GM19238 (cell line): ENCODE measurements at regions not wholly inside any gene's neighbourhood (a gene's known extent, or its start where the extent isn't known, plus 50 kb on each side); places are given as distances from the start of the nearest gene placed in this dataset.

ENCODE experiments used
- DNase-seq: peaks from one replicate; pipeline ENCODE4 v3.0.0; 2011; ENCODE audit warnings: low spot score; ENCODE audit not compliant: insufficient read length

DNA sequence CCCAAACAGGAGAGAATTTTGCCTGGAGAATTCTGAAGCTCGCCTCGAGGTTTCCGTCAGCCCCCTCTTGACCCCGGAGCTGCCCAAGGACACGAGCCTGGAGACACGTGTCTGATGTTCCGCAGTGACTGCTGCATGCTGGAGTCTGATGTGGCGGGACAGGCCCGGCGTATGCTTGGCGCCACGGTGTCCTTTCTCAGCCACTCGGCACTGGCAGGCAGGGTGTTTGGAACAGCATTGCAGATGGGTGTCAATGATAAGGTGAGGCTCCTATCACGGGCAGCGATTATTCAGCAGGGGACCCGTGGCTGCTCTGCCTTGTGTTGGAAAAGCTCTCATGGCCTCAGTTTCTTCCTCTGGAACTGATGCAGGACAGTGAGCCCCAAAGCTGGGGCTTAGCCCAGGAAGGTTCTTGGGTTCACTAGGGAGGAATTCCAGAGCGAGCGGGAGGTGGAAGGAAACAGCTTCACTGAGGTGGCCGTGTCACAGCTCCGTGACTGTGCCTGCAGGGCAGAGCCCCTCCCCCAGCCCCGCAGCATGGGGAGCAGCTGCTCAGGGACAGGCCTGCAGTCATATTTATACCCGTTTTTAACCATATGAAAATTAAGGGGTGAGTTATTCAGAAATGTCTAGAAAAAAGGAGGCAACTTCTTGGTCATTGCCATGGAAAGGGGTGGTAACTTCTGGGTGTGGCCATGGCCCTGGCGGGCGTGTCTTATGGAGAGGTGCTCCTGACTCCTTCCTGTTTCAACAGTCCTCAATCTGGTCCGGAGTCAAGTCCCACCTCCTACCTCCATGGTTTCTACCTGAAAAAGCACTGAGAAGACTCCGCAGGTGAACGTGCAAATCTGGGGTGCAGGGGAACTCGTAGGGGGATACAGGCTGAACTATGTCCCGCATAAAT lies 123.4 kb downstream of the SIK1 start:
- no peak for DNase-seq

DNA sequence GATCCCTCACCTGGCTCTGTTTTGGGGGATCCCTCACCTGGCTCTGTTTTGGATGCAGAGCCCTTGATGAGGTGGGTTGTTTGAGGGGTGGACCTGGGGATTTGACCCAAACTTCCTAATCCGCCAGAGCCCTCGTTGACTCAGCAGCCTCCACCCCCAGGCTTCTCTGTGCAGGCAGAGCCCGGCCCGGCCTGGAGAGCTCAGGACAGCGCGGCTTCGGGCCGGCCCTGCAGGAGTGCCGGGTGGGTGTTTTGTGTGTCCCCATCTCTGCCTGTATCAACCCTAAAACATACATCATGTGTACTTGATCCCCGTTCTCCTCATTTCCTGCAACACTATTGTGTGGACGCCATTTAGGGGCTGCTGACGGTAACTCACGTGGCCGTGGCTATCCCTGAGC lies 124.2 kb downstream of the SIK1 start:
- DNase-seq = no peak

DNA sequence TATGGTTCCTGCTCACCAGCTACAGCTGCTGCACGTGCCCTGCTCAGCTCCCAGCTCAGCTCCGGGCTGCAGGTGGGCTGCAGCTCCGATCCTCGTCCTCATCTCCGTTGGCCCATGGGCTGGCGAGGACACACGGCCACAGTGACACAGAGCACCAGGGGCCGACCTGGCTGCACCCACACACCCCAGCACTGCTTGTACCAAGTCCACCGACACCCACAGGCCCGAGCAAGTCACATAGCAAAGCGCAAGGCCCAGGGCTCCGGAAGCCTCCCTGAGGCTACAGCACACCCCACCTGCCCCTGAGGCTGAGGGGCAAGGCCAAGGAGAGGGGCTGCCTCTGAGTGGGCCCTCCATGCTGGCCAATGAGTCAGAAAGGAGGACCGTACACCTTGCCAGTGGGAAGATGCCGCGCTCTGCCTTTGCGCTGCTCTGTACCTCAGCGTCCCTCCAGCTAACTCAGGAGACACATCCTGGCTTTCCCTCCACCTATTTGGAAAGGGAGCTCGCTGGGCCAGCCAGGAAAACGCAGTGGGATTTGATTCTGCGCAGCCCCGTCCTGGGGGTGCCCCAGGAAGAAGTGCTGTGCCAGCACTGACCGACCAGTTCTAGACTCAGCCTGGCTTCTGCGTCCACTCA lies 124.8 kb downstream of the SIK1 start:
- no peak for DNase-seq

DNA sequence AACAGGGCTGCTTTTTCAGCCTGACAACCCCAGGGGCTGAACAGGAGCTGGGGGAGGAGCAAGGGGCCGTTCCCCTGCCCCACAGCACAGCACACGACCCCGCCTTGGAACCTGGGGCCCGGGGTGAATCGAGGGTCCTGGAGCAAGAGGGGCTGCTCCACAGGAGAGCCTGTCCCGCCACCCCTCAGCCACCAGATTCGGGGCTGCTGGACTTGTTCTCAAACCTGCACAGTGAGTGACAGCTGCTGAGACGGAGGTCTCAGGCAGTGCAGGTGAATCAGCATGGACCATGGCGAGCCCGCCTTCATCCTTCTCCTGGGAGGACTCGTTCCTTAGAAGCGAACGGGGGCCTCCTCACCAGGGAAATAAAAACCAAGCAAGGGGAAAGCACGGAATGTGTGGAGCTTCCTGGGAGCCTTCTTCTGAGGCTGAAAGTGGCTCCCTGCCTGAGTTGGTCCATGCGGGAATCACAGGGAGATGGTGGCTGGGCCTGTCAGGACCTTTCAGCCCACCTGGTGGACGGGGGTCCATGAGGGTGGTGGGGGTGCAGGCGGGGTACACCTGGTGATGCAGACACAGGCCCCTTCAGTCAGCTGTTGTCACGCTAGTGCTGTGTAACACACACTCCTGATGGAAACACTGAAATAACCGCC lies 125.4 kb downstream of the SIK1 start:
- no peak for DNase-seq

DNA sequence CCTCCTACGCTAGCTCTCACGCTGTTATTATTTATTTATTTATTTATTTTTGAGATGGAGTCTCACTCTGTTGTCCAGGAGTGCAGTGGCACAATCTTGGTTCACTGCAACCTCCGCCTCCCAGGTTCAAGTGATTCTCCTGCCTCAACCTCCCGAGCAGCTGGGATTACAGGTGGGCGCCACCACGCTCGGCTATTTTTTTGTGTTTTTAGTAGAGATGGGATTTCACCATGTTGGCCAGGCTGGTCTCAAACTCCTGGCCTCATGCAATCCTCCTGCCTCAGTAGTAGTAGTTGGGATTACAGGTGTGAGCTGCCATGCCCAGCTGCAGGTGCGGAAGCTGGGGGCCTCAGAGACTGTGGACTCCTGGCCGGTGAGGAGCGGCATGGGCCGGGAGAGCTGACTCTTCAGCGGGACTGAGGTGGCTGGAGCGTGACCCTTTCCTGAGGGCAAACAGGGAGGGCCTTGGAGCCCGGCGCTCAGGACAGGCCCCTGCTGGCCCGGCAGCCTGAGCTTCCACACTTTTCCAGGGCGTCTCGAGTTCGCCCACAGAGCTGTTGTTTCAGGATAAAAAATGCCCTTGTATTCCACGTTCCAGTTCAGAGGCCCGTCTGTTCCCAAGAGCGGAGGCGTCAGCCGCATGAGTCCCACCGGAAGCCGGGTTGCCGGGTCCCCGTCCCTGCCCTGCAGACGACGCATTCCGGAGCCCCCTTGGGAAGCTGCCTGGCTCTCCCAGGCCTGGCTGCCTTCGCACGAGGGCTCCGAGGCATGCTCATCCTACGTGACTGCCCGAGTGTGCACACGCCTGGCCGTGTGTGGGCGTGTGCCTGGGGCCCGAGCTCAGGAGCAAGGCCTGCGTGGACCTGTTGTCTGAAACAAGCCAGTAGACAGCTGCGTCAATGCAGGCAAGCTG lies 126.2 kb downstream of the SIK1 start:
- no peak for DNase-seq

DNA sequence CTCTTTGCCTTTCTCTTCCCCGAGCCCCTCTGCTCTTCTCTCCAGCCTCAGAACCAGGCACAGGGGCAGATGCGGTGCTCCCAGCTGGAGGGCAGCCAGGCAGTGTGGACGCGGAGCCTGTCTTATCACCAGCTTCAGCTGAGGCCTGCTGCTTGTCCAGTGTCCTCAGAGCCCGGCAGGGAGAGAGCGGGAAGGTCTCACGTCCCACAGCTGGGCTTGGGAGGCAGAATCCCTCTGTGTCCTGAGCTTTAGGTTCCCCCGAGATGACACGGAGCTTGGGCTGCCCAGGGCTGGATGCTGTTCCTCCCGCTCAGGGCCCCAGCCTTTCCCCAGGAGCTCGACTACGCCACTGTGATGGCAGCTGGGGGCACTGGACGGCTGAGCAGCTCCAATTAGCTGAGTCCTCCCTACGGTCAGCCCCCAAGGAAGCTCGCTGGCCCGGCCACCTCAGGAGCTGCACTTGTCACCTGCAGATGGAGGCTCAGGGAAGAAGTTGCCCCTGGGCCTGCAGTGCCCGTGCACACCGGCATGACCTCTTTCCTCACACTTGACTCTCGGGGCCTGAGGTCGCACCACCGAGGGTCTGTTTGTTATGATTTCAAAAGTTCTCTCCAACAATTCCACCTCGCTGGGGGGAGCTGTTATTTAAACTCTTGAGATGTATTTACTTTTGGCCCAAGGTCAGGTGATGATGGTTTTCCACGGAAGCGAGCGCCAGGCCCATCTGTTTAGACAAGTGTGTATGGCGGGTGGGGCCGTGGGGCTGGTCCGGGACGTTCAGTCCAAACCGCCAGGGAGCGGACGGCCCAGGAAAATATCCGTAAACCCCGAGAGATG lies 127.3 kb downstream of the SIK1 start:
- DNase-seq = no peak

DNA sequence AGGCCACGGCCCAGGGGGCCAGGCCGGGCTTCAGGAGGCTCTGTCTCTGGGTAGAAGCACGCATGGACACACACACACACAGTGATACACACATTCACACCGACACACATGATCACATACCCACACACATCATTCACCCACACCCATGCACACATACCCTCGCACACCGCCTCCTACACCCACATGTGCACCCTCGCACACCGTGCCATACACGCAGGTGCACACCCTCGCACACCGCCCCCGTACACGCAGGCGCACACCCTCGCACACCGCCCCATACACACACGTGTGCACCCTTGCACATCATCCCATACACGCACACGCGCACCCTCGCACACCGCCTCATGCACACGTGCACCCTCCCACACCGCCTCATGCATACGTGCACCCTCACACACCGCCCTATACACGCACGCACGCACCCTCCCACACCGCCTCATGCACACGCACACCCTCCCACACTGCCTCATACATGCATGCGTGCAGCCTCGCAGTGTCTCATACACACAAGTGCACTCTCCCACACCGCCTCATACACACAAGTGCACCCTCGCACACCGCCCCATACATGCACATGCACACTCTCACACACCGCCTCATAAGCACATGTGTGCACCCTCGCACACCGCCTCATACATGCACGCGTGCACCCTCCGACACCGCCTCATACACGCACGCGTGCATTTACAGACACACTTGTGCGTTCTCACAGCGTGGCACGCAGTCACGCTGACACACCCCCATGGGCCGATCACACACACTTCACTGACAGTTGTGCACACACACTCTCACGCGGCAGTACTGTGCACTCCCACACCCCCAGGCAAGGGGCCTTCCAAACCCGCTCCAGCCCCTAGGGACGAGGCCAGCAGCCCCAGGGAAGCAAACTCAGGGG lies 128.1 kb downstream of the SIK1 start:
- DNase-seq = no peak

DNA sequence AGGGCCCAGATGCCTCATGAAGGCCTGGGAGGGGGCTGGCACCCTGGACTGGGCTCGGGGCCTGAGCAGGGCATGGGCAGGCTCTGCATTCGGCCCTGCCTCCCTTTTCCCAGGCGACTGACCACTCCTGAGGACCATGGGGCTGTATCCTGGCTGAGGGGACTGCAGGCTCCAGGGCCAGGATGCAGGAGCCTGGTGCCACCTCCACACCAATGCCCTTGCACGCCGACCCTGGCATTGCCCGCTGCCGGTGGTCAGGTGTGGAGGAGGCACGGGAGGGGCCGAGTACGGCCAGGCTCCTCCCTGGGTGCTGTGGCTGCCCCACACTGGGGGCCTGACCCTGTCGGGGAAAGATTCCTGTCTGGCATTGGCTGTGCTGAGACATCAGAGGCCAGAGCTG lies 128.9 kb downstream of the SIK1 start:
- no peak for DNase-seq

DNA sequence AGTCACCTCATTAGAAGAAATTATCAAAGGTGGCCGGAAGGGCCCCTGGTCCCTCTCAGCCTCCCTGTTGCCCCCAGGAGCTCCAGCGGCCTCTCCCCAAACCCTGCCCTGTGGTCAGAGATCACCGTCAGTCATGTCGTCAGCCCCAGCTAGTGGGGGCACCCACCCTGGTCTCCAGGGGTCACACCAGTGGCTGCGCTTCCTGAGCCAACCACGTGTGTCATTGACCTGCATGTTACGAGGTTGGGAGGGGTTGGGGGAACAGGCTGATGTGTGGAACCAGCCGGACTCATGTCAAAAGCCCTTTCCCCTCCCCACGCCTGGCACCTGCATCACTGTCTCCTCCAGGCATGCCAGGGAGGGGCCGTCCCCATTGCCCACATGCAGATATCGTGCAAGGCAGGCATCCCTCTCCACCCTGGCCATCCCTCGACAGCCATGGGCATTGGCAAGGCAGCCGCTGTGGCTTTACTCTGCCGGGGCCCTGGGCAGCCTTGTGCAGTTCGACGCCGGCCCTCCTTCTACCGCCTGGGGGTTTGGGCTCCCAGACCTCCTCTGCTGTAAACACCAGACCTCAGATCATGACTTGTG lies 128.7 kb downstream of the CRYAA start:
- no peak for DNase-seq

DNA sequence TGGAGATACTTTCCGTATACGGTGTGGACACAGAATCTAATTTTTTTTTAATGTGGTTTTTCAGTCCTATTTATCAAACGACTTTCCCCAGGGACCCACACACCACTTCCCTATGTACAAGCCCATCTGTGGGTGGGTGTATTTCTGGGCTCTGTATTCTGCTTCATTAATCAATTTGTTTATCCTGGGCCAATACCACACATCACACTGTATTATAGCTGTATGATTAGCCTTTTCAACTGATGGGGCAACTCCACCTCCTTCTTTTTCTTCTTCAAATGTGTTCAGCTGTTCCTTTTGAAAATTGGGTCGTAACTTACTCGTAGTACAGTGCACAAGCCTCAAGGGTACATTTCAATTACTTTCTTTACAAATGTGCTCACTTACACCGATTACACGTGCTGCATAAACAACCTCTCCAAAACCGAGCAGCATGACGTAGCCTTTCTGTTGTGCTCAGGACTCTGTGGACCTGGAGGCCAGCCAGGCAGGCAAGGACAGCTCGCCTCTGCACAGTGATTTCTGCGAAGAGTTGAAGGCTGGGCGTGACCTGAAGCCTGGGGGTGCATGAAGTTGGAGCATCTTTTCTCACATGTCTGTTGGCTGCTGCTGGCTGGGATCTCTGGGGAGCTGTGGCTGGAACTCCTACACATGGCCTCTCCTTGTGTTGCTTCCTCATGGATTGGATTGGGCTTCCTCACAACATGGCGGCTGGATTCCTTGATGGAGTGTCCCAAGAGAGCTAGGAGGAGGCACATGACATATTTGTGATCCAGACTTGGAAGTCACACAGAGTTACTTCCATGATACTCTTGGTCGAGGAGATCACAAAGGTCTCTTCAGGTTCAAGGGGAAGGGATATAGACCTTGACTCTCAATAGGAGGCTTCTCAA lies 126.5 kb downstream of the CRYAA start:
- DNase-seq = no peak

DNA sequence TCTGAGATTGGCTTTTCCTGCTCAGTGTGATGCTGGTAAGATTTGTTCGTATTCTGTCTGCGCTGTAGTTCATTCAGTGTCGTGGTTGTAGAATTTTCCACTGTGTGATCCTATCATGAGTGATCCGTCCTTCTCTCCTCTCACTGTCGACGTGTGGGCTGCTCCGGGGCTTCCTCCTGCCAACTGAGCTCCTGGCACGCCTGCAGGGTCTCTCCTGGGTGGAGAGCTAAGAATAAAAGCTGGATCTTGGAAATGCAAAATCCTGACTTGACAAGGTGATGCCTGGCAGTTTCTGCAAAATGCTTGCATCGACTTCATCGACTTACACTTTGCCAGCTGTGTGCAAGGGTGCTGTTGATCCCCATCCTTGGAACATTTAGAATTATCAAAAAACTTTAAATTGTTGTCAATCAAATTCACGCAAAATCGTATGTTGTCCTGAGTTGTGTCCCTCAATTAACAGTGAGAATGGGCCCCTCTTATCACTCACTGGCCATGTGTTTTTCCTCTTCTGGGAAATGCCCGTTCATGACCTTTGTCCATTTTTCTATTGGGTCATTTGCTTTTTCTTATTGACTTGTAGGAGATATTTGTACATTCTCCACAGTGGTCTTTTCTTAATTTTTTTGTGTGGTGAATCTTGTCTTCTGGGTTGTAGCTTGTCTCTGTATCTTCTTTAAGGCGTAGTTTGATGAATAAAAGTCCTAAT lies 125.5 kb downstream of the CRYAA start:
- no peak for DNase-seq

DNA sequence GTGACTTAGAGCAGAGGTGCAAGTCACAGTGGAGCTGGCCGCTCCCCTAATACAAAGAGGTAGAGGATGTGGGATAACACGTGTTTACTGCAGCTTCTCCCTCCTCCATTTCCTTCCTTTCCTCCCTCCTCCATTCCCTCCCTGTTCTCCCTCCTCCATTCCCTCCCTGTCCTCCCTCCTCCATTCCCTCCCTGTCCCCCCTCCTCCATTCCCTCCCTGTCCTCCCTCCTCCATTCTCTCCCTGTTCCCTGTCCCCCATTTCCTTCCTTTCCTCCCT lies 124.0 kb downstream of the CRYAA start:
- no peak for DNase-seq

DNA sequence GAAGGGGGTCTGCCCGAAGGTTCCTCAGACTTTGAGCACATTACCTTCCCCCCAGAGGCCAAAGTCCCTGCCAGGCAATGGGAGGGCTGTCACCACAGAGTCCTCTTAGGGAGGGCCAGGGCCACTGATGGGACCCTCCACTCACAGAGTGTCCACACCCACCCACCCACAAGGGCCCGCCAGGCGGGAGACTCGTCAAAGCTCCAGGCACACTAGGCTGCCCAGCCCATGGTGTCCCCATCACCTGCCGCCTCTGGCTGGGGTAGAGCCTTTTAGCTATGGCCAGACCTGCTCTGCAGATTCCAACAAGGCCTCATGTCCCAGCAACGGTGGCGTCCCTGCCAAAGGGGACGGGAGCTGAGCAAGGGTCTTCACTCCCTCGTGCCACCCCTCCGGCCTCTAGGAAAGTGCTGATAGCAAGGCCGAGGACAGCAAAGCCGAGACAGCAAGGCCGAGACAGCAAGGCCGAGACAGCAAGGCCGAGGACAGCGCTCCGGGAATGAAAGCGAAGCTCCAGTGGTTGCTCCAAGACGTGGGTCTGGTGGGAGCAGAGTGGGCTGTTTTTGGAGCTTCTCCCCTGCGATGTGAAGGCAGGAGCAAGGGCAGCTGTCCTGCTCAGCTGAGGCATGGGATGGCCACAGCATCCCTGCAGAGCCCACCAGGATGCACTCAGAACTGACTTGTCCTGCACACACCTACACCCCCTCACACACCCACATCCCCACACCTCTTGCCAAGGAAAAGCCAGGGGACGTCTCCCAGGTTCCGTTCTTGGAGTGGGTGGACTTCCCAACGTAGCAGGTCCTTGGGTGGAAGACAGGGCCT lies 123.4 kb downstream of the CRYAA start:
- DNase-seq = no peak

DNA sequence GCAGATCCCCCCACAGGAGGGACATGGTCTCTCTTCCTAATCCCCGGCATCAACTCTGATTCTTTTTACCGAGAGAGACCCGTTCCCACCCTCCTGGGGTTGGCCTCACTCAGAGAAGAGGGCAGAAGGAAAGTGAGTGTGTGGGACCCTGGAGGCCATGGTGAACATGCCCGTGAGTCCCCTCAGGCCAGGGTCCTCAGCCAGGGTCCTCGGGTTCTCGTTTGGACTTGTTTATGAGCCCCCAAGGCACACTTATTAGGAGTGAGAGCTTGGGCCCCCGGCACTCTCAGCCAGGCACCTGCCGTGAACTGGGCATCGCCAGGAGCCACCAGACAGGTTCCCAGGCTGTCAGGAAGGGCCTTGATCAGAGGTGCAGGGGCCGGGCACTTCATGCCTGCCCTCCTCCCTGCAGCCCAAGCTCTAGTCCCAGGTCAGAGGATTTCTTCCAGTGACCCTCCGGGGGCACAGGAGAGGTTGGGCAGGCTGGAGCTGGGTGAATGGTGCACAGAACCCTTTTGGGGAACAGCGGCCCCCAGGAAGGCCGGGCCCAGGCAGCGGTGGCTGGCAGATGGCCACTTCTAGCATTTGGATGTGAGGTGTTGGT lies 122.6 kb downstream of the CRYAA start:
- DNase-seq = no peak

DNA sequence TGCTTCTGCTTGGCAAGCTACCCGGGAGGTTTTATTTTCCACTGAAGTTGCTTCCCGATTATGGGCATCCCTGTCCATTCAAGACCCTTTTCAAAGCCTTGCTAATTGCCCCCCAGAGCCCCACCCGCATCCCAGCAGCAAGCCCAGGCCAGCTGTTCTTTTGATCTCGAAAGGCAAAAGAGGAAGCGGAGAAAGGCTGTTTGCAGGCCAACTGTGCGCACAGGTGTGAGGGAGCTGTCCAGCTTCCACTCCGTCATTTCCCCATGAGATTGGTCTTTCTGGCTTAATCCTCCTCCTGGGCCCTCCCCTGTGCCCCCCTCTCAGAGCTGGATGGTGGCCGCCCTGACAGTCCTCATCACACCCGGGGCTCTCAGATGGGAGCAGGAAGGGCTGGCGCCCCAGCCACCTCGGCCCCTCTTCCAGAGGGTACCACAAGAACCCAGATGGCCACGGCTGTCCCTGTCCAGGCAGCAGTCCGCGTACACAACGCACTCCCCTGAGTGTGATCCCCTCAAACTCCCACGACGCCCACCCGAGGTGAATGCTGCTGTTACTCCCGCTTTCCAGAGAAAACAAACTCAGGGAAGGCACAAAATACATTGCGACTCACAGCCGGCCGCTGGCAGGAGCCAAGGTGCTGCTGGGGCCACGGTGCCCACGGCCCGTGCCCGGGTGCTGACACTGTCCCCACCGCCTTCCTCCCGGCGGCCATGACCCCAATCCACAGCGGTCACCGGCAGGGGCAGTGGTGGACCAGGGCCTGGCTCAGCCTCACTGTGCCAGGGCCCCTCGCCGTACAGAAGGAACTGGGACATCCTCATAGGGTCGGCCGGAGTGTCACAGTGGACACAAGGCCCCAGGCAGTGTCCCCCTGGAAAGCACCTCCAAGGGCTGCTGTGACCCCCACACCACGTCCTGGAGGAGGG lies 121.9 kb downstream of the CRYAA start:
- peak; percentile 46 for DNase-seq
